Activated naive CD8-positive, alpha-beta T cell treated with anti-CD3 and anti-CD28 coated beads, Interleukin-2, amount 50 U/mL, for 16 hours (primary cell): ENCODE measurements at regions not wholly inside any gene's neighbourhood (a gene's known extent, or its start where the extent isn't known, plus 50 kb on each side); places are given as distances from the start of the nearest gene placed in this dataset.
"Not testable (repeated sequence)": the region's sequence is repeated elsewhere in the genome, so short reads cannot be mapped to it uniquely, and the experiment has no call there.

Experiments
- DNase-seq: peaks from one replicate; pipeline ENCODE4 v3.0.0-alpha.2; 2020; ENCODE audit warnings: low read depth, low spot score

DNA sequence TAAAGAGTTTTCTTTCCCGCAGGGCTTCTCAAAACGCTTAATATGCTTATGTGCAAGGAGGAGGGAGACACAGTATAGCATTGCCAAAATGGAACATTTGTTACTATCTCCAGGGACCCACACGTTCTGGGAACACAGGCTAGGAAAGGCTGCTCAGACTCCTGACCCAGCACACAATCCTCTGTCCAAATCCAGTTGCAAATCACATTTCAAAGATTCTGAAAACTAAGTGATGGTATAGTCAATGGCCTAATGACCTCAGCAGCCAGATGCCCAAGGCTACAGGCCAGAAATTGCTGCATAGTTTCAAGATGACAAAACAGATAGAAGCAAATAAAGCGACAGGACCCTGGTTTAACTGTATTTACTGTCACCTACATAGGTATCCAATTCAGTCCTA, 97.0 kb upstream of the GRIP1 start:
- no peak for DNase-seq

DNA sequence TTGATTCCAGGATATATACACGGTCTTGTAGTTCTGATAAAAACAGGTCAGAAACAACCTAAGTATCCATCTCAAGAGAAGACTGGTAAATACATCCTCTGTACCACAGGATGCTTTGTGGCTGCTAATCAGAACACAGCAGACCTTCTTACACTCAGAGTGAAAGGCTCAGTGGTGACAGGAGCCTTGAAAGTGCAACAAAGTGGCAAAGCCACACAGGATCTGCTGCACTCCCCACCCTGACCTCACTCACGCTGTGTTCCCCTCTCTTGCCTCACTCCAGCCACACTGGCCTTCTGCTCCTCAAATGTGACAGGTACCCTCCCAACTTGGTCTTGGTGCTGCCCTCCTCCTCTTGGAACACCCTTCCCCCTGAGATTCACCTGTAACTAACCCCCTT, 98.1 kb upstream of the GRIP1 start:
- peak; percentile 4 for DNase-seq

DNA sequence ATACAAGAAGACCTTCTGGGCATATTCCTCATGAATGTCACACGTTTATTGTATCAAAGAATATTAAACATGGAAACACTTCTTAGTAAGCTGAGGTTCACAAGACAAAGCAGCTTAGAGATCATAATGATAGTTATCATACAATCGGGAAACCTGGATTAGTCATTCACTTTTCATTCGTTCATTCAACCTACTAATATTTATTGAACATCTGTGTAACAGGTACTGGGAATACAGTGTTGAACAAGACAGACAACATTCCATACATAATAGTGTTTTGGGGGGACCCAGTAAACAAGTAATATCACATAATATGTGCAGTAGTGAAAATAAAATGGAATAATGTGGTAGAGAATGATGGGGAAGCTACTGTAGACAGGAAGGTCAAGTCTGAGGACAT, 100.6 kb upstream of the GRIP1 start:
- no peak for DNase-seq

DNA sequence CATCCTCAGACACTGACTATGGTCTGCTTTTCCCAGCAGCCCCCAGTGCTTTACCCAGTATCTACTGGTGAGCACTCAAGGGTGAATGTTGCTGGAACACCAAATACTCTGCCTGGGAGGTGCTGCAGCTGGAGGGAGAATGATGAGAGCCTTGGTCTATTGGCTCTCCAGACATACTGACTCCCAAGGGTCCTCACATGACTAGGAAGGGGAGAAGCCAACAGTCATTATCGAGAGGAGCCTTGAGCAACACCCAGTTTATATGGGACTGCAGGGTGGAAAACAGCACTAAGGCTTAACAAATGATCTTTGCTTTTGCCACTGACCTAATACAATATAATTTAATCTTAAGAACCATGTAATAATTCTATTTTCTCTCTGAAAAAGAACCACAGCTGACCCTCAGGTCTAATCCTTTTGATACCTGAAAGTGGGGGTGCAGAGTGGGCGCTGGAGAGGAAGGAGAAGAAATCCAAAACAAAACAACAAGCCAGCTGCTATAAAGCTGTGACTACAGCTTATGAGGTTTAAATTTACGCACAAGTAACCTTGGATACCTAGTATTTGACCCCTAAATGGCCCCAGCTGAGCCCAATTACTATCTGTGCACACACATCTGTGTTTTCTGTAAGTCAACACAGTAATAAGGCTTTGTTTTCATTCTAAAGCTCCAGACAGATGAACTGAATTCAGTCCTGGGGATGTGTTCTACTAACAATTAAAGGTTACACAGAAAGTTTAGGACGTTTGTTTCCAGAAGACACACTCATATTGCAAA, 107.8 kb upstream of the GRIP1 start:
- no peak for DNase-seq

DNA sequence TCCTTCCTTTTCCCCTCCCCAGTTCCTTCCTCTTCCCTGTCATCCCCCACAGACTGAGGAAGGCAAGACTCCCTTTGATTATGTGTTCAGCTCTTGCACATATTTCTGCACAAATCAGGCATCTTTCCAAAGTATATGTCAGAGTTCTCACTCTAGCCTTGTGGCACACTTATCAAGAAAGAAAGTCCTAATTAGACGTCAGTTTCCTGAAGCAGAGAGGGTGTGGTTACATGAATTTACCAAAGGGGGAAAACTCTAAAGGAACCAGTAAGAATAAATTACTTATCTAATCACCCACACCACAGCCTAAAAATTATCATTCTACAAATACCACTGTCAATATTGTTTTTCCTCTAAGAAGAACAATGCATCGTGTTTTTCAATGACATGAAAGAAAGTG, 120.7 kb upstream of the GRIP1 start:
- DNase-seq = no peak

DNA sequence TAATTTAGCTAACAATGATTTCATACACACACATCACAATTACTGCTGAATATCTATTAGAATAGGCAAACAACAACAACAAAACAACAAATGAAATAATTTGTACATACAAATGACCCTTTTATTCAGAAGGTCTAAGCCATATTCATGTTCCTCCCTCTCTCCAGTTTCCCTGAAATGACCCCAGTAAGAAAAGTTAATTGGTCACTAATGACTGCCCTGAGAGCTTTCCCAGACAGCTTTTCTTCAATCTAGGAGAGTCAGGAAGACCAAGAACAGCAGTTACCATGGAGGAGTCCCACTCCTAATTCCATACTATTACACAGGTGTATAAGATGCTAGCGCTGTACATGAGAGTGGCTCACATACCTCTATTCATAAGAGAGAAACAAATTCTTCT, 121.2 kb upstream of the GRIP1 start:
- DNase-seq = no peak

DNA sequence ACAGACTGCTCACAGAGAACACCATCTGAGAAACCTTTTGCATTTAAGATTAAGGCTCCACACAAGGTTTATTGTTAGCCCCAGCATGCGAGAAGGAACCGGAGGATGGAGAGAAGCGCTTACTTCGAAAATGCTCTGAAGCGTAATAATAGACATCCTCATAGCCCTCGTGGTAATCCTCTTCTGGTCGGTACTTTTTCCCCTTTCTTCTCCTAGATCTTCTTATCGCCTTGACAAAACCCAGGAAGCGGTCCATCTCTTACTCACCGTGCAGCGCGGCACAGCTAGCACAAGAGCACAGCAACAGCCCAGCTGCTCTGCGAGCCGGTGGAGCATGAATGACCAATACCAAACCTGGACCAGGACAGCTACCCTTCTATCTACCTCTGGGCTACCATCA, 125.1 kb upstream of the GRIP1 start:
- no peak for DNase-seq

DNA sequence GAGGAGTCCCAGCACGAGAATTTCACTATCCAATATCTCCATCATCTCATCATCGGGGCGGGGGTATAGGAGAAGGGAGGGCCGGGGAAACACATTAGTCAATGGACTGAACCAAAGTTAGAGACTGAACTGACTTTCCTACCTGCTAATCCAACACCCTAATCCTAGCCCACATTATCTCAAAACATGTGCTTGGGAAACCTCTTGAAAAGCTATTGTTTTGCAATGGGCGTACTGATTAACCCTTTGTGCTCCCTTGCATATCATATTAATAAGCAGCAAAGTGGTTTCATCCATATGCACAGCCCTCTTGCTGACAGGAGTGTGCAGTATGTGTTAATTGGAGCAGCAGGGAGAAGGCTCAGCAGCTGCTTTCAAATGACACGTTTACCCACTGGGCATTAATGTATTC, 125.7 kb upstream of the GRIP1 start:
- no peak for DNase-seq

DNA sequence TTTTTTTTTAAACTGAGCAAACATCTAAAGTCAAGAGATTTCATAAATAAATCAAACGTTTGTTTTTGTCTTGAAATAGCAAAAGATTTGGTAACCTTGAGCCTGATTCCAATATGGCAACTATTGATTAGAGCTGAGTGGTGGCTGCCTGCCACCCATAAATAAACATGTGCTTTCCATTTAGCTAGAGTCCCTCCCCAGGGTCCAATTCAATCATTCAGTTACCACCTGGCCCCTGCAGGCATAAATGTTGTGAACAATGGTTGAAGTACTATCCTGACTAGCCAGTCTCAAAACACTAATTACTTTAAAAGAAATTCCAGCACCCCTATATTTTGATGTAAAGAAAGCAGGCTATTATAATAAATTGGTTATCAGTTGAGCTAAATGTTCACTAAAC, 129.7 kb upstream of the GRIP1 start:
- DNase-seq = no peak

DNA sequence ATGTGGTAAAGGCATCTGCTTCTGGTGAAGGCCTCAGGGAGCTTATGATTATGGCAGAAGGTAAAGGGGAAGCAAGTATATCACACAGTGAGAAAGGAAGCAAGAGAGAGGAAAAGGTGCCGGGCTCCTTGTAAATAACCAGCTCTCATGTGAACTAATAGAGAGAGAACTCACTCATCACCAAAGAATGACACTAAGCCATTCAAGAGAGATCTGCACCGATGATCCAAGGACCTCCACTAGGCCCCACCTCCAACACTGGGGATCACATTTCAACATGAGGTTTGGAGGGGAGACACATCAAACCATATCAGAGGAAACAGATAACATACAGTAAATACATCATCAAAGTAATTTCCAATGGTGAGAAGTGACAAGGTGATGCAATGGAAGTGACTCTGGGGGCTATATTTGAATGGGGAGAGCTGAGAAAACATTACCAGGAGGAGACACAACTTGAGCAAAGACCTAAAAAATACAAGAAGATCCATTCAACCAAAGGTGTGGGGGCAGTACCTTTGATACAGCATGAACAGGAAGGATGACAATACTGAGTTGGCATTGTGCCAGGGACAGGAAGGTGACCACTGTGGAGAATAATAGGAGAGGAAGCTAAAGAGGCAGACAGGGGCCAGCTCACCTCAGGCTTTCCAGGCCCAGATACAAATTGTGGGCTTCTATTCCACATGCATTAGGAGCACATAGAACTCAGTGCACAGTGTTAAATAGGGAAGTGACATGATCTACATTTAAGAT, 134.4 kb upstream of the GRIP1 start:
- DNase-seq = no peak

DNA sequence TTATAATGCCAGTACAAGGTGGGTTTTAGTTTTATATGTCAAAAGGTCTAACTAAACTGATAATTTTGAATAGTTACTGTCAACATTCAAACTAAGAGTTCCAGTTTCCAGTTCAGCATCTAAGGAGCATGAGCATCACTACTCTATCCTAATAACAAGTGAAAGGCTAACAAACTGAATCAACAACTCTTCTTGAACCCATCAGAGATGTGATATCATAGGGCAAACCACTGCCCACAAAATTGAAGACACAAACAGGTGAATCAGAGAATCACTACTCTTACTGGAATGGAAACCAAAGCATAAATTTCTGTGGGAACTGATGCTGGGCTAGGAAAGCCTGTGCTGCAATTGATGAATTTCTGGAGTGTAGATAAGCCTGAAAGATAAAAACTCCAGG, 140.7 kb upstream of the GRIP1 start:
- DNase-seq = no peak

DNA sequence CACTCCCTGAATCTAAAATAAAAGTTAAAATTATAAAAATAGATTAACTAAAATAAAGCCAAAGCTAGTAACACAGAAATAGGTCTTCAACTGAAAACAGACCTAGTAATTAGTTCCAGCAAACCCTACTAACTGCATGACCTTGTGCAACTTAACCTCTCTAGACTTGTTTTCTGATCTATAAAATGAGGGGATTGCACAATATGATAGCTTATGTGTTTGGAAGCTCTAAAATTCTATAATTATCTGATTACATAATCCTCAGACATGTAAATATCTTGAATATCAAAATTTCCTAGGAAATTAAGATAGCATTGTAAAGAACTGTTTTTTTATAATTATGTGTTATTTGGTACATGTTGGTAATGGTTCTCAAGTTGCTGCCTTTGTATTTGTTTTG, 144.1 kb upstream of the GRIP1 start:
- no peak for DNase-seq

DNA sequence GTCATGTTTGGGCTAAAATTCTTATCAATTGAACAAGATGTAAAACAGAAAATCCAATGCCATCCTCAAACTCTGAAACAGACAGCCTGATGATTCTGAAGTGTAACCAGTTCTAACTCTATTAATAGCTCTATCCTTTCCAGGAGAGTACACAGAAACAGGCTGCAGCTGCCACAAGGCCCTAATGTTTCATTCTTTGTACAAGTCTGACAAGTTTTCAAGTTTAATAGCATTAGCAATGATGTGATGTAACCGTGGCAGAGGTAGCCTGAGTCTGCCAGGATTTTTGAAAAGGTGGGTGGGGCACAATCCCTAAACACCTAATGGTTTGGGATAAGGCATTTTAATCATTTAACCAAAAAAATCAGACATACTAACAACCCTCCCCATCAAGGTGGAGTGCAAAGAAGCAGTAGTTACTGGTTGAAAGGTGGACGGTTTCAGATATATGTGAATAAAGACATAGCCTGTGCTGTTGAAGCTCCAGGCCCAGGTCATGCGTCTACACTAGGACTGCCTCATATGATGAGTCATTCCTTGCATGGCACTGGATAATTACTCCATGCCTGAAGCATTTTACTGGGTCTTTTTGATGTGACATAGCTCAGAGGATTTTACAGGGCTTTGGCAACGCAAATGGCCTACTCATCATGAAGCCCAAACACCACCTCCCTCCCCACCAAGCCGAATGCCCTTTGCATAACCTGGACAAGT, 145.1 kb upstream of the GRIP1 start:
- no peak for DNase-seq

DNA sequence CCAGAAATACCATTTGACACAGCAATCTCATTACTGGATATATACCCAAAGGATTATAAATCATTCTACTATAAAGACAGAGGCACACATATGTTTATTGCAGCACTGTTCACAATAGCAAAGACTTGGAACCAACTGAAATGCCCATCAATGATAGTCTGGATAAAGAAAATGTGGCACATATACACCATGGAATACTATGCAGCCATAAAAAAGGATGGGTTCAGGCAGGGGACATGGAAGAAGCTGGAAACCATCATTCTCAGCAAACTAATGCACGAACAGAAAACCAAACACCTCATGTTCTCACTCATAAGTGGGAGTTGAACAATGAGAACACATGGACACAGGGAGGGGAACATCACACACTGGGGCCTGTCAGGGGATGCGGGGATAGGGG, 147.0 kb upstream of the GRIP1 start:
- DNase-seq = not testable (repeated sequence)

DNA sequence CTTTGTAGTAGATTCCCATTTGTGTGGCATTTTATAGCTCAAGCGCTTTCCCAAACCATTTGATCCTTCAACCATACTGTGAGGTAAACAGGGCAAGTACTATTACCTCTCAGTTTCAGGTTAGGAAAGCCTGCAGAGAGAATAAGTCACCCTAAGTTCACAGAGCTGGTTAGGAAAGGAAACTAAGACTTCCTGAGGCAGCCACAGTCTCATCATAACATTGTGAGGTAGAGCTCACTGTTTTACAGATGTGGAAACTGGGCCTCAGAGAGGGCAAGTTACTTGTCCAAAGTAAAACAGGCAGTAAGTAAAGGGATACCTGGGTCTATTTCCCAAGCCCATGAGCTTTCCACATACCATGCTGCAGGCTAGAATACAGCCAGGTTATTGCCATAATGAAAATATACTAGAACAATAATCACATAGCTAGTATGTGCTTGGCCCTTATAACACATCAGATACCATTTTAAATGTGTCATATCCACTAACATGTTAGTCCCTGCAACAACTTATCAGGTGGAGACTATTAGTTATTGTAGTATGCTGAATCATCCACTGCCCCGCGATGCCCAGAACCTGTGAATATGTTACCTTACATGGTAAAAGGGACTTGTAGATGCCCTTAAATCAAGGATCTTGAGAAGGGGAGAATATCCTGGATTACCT, 150.9 kb upstream of the GRIP1 start:
- DNase-seq = no peak

DNA sequence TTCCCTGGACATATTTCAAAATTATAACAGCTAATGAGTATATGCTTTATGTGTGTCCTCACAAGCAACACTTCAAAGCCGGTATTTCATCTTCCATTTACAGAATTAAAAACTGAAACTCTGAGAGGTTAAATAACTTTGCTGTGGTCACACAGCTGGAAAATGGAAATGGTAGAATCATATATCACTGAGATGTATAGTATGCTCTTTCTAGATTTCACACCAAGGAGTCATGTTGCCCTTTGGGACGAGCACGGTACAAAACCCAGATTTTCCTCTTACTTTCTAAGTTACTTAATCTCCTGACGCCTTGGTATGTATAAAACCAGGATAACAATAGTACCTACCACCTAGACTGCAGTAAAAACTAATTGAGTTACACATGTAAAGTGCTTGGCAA, 152.6 kb upstream of the GRIP1 start:
- no peak for DNase-seq

DNA sequence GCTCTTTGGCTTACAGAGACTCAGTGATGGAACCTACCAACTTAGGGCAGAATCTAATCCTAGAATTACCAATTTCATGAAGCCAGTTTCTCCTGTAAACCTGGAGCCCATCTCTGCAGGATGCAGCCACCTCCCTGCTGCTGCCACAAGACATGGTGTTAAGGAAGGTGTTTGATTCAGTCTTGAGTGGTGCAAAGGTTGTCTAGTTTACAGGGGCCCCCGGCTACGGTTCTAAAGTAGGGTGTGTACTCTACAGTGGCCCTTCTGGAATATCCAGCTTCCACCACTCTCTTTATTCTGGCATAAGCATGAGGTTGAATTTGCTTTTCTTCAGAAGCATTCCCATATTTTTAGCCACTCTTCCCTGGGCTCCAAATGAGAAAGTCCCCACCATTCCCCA, 154.1 kb upstream of the GRIP1 start:
- no peak for DNase-seq

DNA sequence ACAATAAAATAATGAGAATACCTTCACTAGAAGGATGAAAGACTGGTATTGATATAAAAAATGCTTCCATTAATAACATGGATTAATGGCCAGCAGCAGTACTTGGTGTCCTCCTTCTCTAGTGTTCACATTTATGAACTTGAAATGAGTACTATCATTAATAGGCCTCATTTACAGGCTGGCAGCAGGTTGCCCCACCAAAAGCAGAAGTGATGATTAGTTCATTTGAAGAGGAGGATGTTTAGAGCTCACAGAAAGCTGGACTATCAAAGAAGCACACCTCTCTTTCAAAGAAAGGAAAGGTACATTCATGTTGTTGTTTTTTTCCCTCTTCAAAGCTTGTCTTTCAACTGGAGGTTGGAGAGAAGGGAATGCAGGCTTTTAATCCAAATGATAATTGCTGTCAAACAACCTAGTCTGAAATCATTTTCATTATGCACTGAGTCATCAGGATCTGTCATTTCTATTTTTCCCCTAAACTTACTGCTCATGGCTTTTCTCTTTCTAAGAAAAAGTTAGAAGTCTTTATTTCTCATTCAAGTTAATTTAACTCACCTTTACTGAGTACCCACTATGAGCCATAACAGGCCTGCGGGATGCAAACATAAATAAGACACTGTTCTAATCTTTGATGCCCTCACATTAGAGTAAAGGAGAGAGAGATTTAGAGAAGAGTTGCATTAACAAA, 157.9 kb upstream of the GRIP1 start:
- no peak for DNase-seq

DNA sequence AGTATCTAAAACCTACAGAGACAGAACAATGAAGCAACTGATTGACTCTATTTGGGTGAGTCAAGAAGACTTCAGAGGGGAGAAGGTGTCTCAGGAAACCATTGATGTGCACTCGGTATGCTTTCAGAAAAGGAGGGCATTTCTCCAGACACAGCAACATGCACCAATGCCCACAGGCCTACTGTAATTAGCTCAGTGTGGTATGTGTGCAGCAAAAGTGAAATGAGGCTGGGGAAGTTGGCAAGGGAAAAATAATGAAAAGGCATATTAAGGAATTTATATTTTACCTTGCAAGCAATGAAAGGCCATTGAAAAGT, 158.4 kb upstream of the GRIP1 start:
- DNase-seq = no peak

DNA sequence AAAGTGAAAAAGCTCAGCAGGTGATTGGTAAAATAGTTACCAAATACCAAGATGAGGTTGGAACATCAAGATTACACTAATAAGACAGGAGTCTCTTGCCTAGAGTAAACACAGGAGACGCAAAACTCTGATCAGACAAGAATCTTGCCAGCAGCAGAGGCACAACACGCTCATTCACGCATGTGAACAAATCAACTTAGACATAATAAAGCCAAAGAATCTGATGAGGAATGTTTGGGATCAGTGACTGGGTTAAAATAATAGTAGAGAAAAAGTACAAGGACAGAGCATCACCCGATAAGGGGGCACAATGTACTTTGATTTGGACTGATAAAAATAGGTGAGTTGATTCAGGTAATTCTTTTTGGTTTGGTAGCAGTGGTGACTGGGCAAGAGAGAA, 159.5 kb upstream of the GRIP1 start:
- no peak for DNase-seq

DNA sequence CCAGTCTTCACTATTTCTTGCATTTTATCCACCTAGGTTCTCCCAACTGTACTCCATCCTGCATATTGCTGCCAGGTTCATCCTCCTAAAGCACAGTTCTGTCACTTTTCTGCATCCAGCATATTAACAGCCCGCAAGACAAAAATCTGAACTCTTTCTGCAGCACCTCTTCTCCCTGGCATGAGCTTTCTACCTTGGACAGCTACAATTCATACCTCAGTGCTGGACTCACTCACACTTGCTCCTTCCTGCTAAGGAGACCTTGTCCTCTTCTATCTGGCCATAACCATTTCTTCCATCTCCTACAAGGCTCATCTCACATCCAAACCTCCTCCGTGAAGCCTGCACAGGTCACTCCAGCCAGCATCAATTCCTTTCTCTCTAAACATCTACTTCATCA, 170.1 kb upstream of the GRIP1 start:
- DNase-seq = no peak

DNA sequence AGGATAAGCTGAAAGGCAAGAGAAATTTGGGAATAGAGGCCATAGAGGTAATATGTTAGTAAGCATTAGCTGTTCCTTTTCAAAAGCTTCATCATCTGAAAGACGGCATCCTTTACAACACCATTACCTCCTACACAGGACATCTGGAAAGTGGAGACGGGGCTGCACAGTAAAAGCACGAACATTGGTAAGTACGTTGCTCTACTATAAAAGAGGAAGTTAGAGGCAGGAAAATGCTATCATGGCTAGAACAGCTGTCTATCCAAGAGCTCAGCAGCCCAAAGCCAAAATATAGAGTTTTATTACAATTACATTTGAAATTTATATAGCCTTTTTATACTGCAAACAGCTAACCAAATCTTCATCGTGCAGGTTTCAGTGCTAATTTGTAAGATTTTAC, 172.3 kb upstream of the GRIP1 start:
- no peak for DNase-seq
